H9 (cell line): ENCODE measurements at regions not wholly inside any gene's neighbourhood (a gene's known extent, or its start where the extent isn't known, plus 50 kb on each side); places are given as distances from the start of the nearest gene placed in this dataset.
A peak's percentile ranks its signal among the peaks of the same experiment; 100 is the strongest.

ENCODE experiments used
- DNase-seq: peaks from one replicate; pipeline ENCODE4 v3.0.0-alpha.2; 2017
- H2AFZ ChIP-seq: one replicate; pipeline ENCODE4 v1.6.1; 2013; ENCODE audit warnings: mild to moderate bottlenecking, low read length, control low read depth, moderate library complexity
- H2AK5ac ChIP-seq: 2 replicates; pipeline ENCODE4 v1.6.1; 2013; ENCODE audit warnings: low read length, control low read depth, mixed read lengths; ENCODE audit not compliant: insufficient read length
- H2BK120ac ChIP-seq: one replicate; pipeline ENCODE4 v1.6.1; 2013; ENCODE audit warnings: low read depth, mild to moderate bottlenecking, low read length, control low read depth, inconsistent platforms; ENCODE audit not compliant: poor library complexity, severe bottlenecking
- H2BK12ac ChIP-seq: 2 replicates; pipeline ENCODE4 v1.6.1; 2013; ENCODE audit warnings: low read length, control low read depth, mixed read lengths, low read depth; ENCODE audit not compliant: insufficient read length
- H2BK15ac ChIP-seq: 2 replicates; pipeline ENCODE4 v1.6.1; 2013; ENCODE audit warnings: low read depth, low read length, control low read depth
- H2BK20ac ChIP-seq: one replicate; pipeline ENCODE4 v1.6.1; 2013; ENCODE audit warnings: low read depth, mild to moderate bottlenecking, low read length, control low read depth, inconsistent platforms; ENCODE audit not compliant: poor library complexity, severe bottlenecking
- H2BK5ac ChIP-seq: 2 replicates; pipeline ENCODE4 v1.6.1; 2013; ENCODE audit warnings: low read length, control low read depth, mixed read lengths; ENCODE audit not compliant: insufficient read length
- H3K14ac ChIP-seq: 2 replicates; pipeline ENCODE4 v1.6.1; 2013; ENCODE audit warnings: low read length, control low read depth; ENCODE audit not compliant: insufficient read depth
- H3K18ac ChIP-seq: 2 replicates; pipeline ENCODE4 v1.6.1; 2013; ENCODE audit warnings: low read depth, mild to moderate bottlenecking, mixed read lengths, low read length, control low read depth; ENCODE audit not compliant: insufficient read length
- H3K23ac ChIP-seq: 2 replicates; pipeline ENCODE4 v1.6.1; 2013; ENCODE audit warnings: low read length, control low read depth, mixed read lengths, low read depth; ENCODE audit not compliant: insufficient read length
- H3K23me2 ChIP-seq: 2 replicates; pipeline ENCODE4 v1.6.1; 2013; ENCODE audit warnings: low read depth, mild to moderate bottlenecking, mixed read lengths, low read length, control low read depth; ENCODE audit not compliant: insufficient read length, poor library complexity, severe bottlenecking
- H3K27ac ChIP-seq: 2 replicates; pipeline ENCODE4 v1.5.1; 2013; ENCODE audit warnings: low read length, control low read depth, mixed read lengths, low read depth; ENCODE audit not compliant: insufficient read length
- H3K27me3 ChIP-seq: 2 replicates; pipeline ENCODE4 v1.6.1; 2013; ENCODE audit warnings: low read length, control low read depth, inconsistent platforms; ENCODE audit not compliant: insufficient read depth
- H3K4ac ChIP-seq: 2 replicates; pipeline ENCODE4 v1.6.1; 2013; ENCODE audit warnings: low read depth, mild to moderate bottlenecking, control low read depth, inconsistent platforms, low read length, moderate library complexity
- H3K4me1 ChIP-seq: 2 replicates; pipeline ENCODE4 v1.6.1; 2013; ENCODE audit warnings: low read length, control low read depth, inconsistent platforms; ENCODE audit not compliant: insufficient read depth
- H3K4me2 ChIP-seq: 2 replicates; pipeline ENCODE4 v1.6.1; 2013; ENCODE audit warnings: low read length, control low read depth, mixed read lengths; ENCODE audit not compliant: insufficient read length, insufficient read depth
- H3K56ac ChIP-seq: 2 replicates; pipeline ENCODE4 v1.6.1; 2013; ENCODE audit warnings: low read depth, mild to moderate bottlenecking, mixed read lengths, low read length, control low read depth; ENCODE audit not compliant: insufficient read length
- H3K79me1 ChIP-seq: 2 replicates; pipeline ENCODE4 v1.6.1; 2013; ENCODE audit warnings: low read depth, mild to moderate bottlenecking, moderate library complexity, low read length, control low read depth, inconsistent platforms; ENCODE audit not compliant: insufficient read depth, poor library complexity, severe bottlenecking
- H3K79me2 ChIP-seq: 2 replicates; pipeline ENCODE4 v1.6.1; 2013; ENCODE audit warnings: low read length, control low read depth, inconsistent platforms; ENCODE audit not compliant: insufficient read depth
- H3K9ac ChIP-seq: 2 replicates; pipeline ENCODE4 v1.6.1; 2013; ENCODE audit warnings: low read length, control low read depth, mixed read lengths; ENCODE audit not compliant: insufficient read length; ENCODE audit errors: extremely low read depth
- H3K9me3 ChIP-seq: one replicate; pipeline ENCODE4 v1.6.1; 2013; ENCODE audit warnings: low read depth, low read length, inconsistent platforms; ENCODE audit not compliant: control insufficient read depth
- H3T11ph ChIP-seq: one replicate; pipeline ENCODE4 v1.6.1; 2013; ENCODE audit warnings: mild to moderate bottlenecking, low read length, control low read depth, inconsistent platforms
- H4K20me1 ChIP-seq: one replicate; pipeline ENCODE4 v1.6.1; 2013; ENCODE audit not compliant: control insufficient read depth, insufficient read length, insufficient read depth
- H4K5ac ChIP-seq: 2 replicates; pipeline ENCODE4 v1.6.1; 2013; ENCODE audit warnings: low read depth, mild to moderate bottlenecking, mixed read lengths, low read length, control low read depth; ENCODE audit not compliant: insufficient read length
- H4K8ac ChIP-seq: replicated peaks from 2 replicates; pipeline ENCODE4 v1.6.1; 2013; ENCODE audit warnings: low read length, control low read depth, mixed read lengths, low read depth; ENCODE audit not compliant: insufficient read length
- H4K91ac ChIP-seq: 2 replicates; pipeline ENCODE4 v1.6.1; 2013; ENCODE audit warnings: low read depth, mild to moderate bottlenecking, moderate library complexity, mixed read lengths, low read length, control low read depth; ENCODE audit not compliant: insufficient read length
- H3K27ac Mint-ChIP-seq, 3 experiments: 2 replicates in 2 of 3; 3 replicates in 1 of 3; pipeline ENCODE4 v1.8.0; 2020 to 2021; ENCODE audit warnings: mixed read lengths in 3 of 3, mild to moderate bottlenecking in 1 of 3, moderate library complexity in 1 of 3
- H3K27me3 Mint-ChIP-seq: 2 replicates; pipeline ENCODE4 v1.8.0; 2021; ENCODE audit warnings: low read depth, mild to moderate bottlenecking, moderate library complexity, mixed read lengths
- H3K36me3 Mint-ChIP-seq, 3 experiments: 2 replicates in 2 of 3; 3 replicates in 1 of 3; pipeline ENCODE4 v1.8.0; 2020 to 2021; ENCODE audit warnings: low read depth in 3 of 3, mixed read lengths in 3 of 3; ENCODE audit not compliant: insufficient read depth in 1 of 3
- H3K4me1 Mint-ChIP-seq, 2 experiments: 2 replicates each; pipeline ENCODE4 v1.8.0; 2020; ENCODE audit warnings: mixed read lengths in 2 of 2
- H3K4me3 Mint-ChIP-seq, 2 experiments: 2 replicates in 1 of 2; 3 replicates in 1 of 2; pipeline ENCODE4 v1.8.0; 2020 to 2021; ENCODE audit warnings: mild to moderate bottlenecking in 2 of 2, mixed read lengths in 2 of 2, moderate library complexity in 1 of 2
- H3K9me3 Mint-ChIP-seq, 2 experiments: 2 replicates in 1 of 2; 3 replicates in 1 of 2; pipeline ENCODE4 v1.8.0; 2020; ENCODE audit warnings: mild to moderate bottlenecking in 2 of 2, mixed read lengths in 2 of 2, moderate library complexity in 1 of 2
- WGBS: extraction: QIAGEN DNeasy Blood & Tissue Kit; methylation state at CpG from one replicate; pipeline ENCODE4 v1.1.7; 2013; ENCODE audit warnings: missing lambda C conversion rate, low lambda C conversion rate, mixed read lengths; ENCODE audit not compliant: insufficient read length; ENCODE audit errors: extremely low coverage; 5-methylcytosine and 5-hydroxymethylcytosine counted together
- TF ChIP-seq, protein P1 (sequence below): fragments of 200-600 bp; sonication (generic); conservative IDR thresholded peaks from 3 replicates; pipeline ENCODE4 v1.8.0; 2021; ENCODE audit warnings: antibody characterized with exemption, mild to moderate bottlenecking

DNA sequence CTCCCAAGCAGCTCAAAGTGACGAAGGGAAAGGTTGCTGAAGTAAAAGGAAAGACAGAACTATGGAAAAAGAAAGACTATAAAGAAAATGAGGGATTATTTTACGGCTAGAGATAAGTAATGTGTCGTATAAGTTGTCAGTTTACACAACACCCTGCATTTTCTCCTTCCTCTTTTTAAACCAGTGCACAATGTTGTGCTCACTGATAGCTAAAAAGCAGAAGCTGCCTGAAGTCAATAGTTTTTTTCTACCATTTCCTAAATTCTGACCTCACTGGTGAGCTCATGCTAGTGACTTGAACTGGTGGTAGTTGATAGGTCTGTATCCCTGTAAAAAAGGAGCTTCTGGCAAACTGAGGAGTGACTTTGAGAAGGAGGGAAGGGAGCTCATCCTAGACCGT lies 368.6 kb upstream of the GBE1 start:
- H3K4ac ChIP-seq, result no peak overlapping the region
- Mint-ChIP-seq H3K27ac (0 out of 7 replicates have a peak overlapping the region, but pooled peaks of 1 of the 3 experiments have one; percentile 17), H3K9me3 (no peaks in the 10 kb centered on the region), H3K27me3 (no peaks in the 10 kb centered on the region), H3K4me3 (no peak overlapping the region), H3K36me3 (no peaks in the 10 kb centered on the region), H3K4me1 (peaks cover 14 to 16% of the 10 kb centered on the region in 2 experiments)
- H4K91ac ChIP-seq, result no peak overlapping the region
- no peaks in the 10 kb centered on the region for H4K20me1 ChIP-seq
- H3K14ac ChIP-seq, result no peak overlapping the region
- no peak for DNase-seq
- no peaks in the 10 kb centered on the region for H3K79me2 ChIP-seq
- no peak overlapping the region for H2BK12ac ChIP-seq
- WGBS, result no CpG with 5 or more reads among the region's 4 CpGs
- H3K18ac ChIP-seq, result no peak overlapping the region
- no peak overlapping the region for H4K8ac ChIP-seq
- H3K23ac ChIP-seq, result no peak overlapping the region
- H3K9ac ChIP-seq, result no peak overlapping the region
- no peak overlapping the region for H2BK120ac ChIP-seq
- no peak overlapping the region for H2BK5ac ChIP-seq
- H3K27me3 ChIP-seq, result no peaks in the 10 kb centered on the region
- H2BK15ac ChIP-seq, result no peak overlapping the region
- H3K4me1 ChIP-seq, result no peaks in the 10 kb centered on the region
- H3K9me3 ChIP-seq, result no peaks in the 10 kb centered on the region
- TF ChIP-seq, protein P1, sequence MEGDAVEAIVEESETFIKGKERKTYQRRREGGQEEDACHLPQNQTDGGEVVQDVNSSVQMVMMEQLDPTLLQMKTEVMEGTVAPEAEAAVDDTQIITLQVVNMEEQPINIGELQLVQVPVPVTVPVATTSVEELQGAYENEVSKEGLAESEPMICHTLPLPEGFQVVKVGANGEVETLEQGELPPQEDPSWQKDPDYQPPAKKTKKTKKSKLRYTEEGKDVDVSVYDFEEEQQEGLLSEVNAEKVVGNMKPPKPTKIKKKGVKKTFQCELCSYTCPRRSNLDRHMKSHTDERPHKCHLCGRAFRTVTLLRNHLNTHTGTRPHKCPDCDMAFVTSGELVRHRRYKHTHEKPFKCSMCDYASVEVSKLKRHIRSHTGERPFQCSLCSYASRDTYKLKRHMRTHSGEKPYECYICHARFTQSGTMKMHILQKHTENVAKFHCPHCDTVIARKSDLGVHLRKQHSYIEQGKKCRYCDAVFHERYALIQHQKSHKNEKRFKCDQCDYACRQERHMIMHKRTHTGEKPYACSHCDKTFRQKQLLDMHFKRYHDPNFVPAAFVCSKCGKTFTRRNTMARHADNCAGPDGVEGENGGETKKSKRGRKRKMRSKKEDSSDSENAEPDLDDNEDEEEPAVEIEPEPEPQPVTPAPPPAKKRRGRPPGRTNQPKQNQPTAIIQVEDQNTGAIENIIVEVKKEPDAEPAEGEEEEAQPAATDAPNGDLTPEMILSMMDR, result no peak
- no peak overlapping the region for H3K4me2 ChIP-seq
- no peak overlapping the region for H4K5ac ChIP-seq
- H3K79me1 ChIP-seq, result no peaks in the 10 kb centered on the region
- H2AK5ac ChIP-seq, result no peak overlapping the region
- no peak overlapping the region for H3K27ac ChIP-seq
- no peak overlapping the region for H2AFZ ChIP-seq
- no peak overlapping the region for H2BK20ac ChIP-seq
- no peak overlapping the region for H3T11ph ChIP-seq
- no peak overlapping the region for H3K56ac ChIP-seq
- H3K23me2 ChIP-seq, result no peaks in the 10 kb centered on the region
